ENCODE measurements at regions not wholly inside any gene's neighbourhood (a gene's known extent, or its start where the extent isn't known, plus 50 kb on each side); places are given as distances from the start of the nearest gene placed in this dataset.

DNA sequence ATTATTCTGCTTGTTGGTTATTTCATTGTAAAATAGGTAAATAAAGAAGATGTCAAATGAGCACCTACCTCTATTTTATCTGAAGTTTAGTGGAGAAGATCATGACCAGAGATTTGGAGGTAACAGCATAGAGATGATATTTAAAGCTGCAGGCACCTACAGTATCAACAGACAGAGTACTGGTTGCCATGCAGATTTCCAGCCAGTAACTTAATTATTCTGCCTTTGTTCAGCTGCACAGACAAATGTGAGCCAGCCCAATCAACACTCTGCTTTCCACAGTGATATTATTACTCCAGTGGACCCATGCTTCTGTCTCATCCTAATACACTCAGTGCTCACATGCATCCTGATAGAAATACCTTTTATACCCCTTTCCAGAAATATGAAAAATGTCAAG is 348.5 kb upstream of the RGS6 start:
- no peaks in the 10 kb centered on the region for H3K4me1 ChIP-seq (ENCODE audit: control insufficient read depth, extremely low read depth, insufficient read depth, low read length)
- POLR2A ChIA-PET, result no interaction called here
- TF ChIP-seq, protein P1, sequence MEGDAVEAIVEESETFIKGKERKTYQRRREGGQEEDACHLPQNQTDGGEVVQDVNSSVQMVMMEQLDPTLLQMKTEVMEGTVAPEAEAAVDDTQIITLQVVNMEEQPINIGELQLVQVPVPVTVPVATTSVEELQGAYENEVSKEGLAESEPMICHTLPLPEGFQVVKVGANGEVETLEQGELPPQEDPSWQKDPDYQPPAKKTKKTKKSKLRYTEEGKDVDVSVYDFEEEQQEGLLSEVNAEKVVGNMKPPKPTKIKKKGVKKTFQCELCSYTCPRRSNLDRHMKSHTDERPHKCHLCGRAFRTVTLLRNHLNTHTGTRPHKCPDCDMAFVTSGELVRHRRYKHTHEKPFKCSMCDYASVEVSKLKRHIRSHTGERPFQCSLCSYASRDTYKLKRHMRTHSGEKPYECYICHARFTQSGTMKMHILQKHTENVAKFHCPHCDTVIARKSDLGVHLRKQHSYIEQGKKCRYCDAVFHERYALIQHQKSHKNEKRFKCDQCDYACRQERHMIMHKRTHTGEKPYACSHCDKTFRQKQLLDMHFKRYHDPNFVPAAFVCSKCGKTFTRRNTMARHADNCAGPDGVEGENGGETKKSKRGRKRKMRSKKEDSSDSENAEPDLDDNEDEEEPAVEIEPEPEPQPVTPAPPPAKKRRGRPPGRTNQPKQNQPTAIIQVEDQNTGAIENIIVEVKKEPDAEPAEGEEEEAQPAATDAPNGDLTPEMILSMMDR (IDR thresholded peaks at IDR 0.05; ENCODE audit: extremely low read depth in 1 of 2, insufficient read depth in 1 of 2, low read depth in 1 of 2, low read length in 2 of 2), result no peak
- no peak for TF ChIP-seq MYC (IDR thresholded peaks at IDR 0.05; ENCODE audit: low read depth, low read length)
- TF ChIP-seq EZH2 (IDR thresholded peaks at IDR 0.05; ENCODE audit: borderline replicate concordance, low read depth, low read length, severe bottlenecking), result no peak
- TF ChIP-seq, protein P2, sequence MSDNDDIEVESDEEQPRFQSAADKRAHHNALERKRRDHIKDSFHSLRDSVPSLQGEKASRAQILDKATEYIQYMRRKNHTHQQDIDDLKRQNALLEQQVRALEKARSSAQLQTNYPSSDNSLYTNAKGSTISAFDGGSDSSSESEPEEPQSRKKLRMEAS (IDR thresholded peaks at IDR 0.05; ENCODE audit: insufficient read depth, insufficient read length), result no peak
- TF ChIP-seq POLR2AphosphoS5 (IDR thresholded peaks at IDR 0.05; ENCODE audit: insufficient read depth, low read depth, low read length), result no peak
- TF ChIP-seq POLR2A (IDR thresholded peaks at IDR 0.05; ENCODE audit: low read depth, low read length), result no peak
- TF ChIP-seq FOS (IDR thresholded peaks at IDR 0.05; ENCODE audit: borderline replicate concordance, insufficient read depth, low read length), result no peak
- TF ChIP-seq JUN (IDR thresholded peaks at IDR 0.05; ENCODE audit: borderline replicate concordance, insufficient read depth, insufficient read length, low read depth), result no peak
- no peak for TF ChIP-seq GATA2 (IDR thresholded peaks at IDR 0.05; ENCODE audit: insufficient read depth, insufficient read length, low read depth, low read length)

More for the DNA sequence above, 348.5 kb upstream of the RGS6 start:
- Histone ChIP-seq H3K4me2 (ENCODE audit: insufficient read depth, low read length) (no peak overlapping the region), H3K27me3 (ENCODE audit: control insufficient read depth in 2 of 2, insufficient read depth in 2 of 2, low read length in 2 of 2) (no peaks in the 10 kb centered on the region), H3K79me2 (ENCODE audit: control insufficient read depth, insufficient read depth, low read length) (no peaks in the 10 kb centered on the region), H3K36me3 (ENCODE audit: control insufficient read depth in 2 of 2, extremely low read depth in 1 of 2, insufficient read depth in 2 of 2, low read length in 2 of 2) (no peaks in the 10 kb centered on the region), H3K4me3 (replicated peaks in 1 of 3; ENCODE audit: insufficient read depth in 1 of 3, low read depth in 1 of 3, low read length in 3 of 3) (no peak overlapping the region), H3K27ac (ENCODE audit: insufficient read depth, low read depth, low read length) (no peak overlapping the region), H2AFZ (ENCODE audit: low read depth, low read length) (no peak overlapping the region), H3K9me3 (replicated peaks; ENCODE audit: control insufficient read depth, insufficient read depth, low read length) (no peaks in the 10 kb centered on the region), H4K20me1 (replicated peaks; ENCODE audit: control insufficient read depth, extremely low read depth, insufficient read depth, low read length) (no peaks in the 10 kb centered on the region), H3K9ac (replicated peaks; ENCODE audit: extremely low read depth, insufficient read depth, low read length) (no peak overlapping the region), H3K9me1 (replicated peaks; ENCODE audit: control insufficient read depth, extremely low read depth, insufficient read depth, low read length) (no peaks in the 10 kb centered on the region)
- intact Hi-C loops (cut with micrococcal nuclease) (no loop called here), dilution Hi-C loops (cut with MboI; ENCODE audit: extremely low pct_ligation_motif_present, low sequenced_read_pairs) (no loop called here)
- DNase-seq (ENCODE audit: low read depth, low spot score) (no peak), FAIRE-seq (no peak)
- BruUV-seq (replicated peaks), result no TSS peak
- CTCF ChIA-PET, result no interaction called here
